ENCODE measurements at regions not wholly inside any gene's neighbourhood (a gene's known extent, or its start where the extent isn't known, plus 50 kb on each side); places are given as distances from the start of the nearest gene placed in this dataset.

DNA sequence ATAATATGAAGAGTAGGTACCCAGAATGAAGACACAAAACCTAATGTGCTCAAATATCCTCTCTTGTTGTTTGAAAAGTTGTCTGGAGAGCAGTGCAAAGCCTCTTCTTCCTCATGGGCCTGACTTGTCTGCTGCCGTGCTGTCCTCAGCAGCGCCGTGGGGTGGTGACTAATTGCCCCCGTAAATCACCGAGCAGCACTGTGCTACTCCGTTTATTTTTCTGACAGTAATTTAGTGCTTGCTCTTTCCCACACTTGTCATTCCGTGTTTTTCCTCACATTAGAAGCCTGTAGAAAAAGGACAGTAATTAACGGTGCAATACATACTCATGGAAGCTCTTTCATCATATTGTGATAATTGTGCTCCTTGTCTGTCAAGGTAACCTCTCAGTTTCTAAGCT, 114.8 kb upstream of the BARHL2 start:
- Histone ChIP-seq H3K4me2 (ENCODE audit: low read length) (no peak overlapping the region), H3K27me3 (ENCODE audit: insufficient read depth, low read depth, low read length) (peaks cover 92% of the 10 kb centered on the region), H4K20me1 (ENCODE audit: insufficient read depth) (no peaks in the 10 kb centered on the region), H3F3A (ENCODE audit: insufficient read depth, low read length, poor library complexity, severe bottlenecking) (peaks cover 8% of the 10 kb centered on the region), H3K9ac (ENCODE audit: low read length) (no peak overlapping the region), H3K4me3 (ENCODE audit: low read length) (no peak overlapping the region), H3K36me3 (ENCODE audit: insufficient read depth, low read length) (no peaks in the 10 kb centered on the region), H2AFZ (ENCODE audit: low read depth, low read length) (no peak overlapping the region), H3K79me2 (replicated peaks; ENCODE audit: insufficient read depth, low read length) (no peaks in the 10 kb centered on the region), H3K9me2 (ENCODE audit: insufficient read depth, low read length) (no peaks in the 10 kb centered on the region), H3K9me3 (ENCODE audit: low read length) (no peaks in the 10 kb centered on the region), H3K27ac (ENCODE audit: low read length) (no peak overlapping the region)
- TF ChIP-seq TAF1 (IDR thresholded peaks at IDR 0.05; ENCODE audit: low read depth) (no peak), EP300 (conservative IDR thresholded peaks at IDR 0.05; ENCODE audit: poor library complexity, severe bottlenecking) (no peak), RAD21 (conservative IDR thresholded peaks at IDR 0.05) (no peak), POLR2AphosphoS5 (IDR thresholded peaks at IDR 0.05) (no peak), SMC3 (conservative IDR thresholded peaks at IDR 0.05; ENCODE audit: poor library complexity) (no peak), MXI1 (conservative IDR thresholded peaks at IDR 0.05; ENCODE audit: poor library complexity, severe bottlenecking) (no peak), EZH2 (IDR thresholded peaks at IDR 0.05; ENCODE audit: borderline replicate concordance, insufficient read depth, low read length, poor library complexity, severe bottlenecking) (no peak)
- TF ChIP-seq, protein P1, sequence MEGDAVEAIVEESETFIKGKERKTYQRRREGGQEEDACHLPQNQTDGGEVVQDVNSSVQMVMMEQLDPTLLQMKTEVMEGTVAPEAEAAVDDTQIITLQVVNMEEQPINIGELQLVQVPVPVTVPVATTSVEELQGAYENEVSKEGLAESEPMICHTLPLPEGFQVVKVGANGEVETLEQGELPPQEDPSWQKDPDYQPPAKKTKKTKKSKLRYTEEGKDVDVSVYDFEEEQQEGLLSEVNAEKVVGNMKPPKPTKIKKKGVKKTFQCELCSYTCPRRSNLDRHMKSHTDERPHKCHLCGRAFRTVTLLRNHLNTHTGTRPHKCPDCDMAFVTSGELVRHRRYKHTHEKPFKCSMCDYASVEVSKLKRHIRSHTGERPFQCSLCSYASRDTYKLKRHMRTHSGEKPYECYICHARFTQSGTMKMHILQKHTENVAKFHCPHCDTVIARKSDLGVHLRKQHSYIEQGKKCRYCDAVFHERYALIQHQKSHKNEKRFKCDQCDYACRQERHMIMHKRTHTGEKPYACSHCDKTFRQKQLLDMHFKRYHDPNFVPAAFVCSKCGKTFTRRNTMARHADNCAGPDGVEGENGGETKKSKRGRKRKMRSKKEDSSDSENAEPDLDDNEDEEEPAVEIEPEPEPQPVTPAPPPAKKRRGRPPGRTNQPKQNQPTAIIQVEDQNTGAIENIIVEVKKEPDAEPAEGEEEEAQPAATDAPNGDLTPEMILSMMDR (IDR thresholded peaks at IDR 0.05; ENCODE audit: poor library complexity, severe bottlenecking) = no peak
- TF ChIP-seq, protein P2, sequence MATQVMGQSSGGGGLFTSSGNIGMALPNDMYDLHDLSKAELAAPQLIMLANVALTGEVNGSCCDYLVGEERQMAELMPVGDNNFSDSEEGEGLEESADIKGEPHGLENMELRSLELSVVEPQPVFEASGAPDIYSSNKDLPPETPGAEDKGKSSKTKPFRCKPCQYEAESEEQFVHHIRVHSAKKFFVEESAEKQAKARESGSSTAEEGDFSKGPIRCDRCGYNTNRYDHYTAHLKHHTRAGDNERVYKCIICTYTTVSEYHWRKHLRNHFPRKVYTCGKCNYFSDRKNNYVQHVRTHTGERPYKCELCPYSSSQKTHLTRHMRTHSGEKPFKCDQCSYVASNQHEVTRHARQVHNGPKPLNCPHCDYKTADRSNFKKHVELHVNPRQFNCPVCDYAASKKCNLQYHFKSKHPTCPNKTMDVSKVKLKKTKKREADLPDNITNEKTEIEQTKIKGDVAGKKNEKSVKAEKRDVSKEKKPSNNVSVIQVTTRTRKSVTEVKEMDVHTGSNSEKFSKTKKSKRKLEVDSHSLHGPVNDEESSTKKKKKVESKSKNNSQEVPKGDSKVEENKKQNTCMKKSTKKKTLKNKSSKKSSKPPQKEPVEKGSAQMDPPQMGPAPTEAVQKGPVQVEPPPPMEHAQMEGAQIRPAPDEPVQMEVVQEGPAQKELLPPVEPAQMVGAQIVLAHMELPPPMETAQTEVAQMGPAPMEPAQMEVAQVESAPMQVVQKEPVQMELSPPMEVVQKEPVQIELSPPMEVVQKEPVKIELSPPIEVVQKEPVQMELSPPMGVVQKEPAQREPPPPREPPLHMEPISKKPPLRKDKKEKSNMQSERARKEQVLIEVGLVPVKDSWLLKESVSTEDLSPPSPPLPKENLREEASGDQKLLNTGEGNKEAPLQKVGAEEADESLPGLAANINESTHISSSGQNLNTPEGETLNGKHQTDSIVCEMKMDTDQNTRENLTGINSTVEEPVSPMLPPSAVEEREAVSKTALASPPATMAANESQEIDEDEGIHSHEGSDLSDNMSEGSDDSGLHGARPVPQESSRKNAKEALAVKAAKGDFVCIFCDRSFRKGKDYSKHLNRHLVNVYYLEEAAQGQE (IDR thresholded peaks at IDR 0.05; ENCODE audit: borderline replicate concordance) = no peak

DNA sequence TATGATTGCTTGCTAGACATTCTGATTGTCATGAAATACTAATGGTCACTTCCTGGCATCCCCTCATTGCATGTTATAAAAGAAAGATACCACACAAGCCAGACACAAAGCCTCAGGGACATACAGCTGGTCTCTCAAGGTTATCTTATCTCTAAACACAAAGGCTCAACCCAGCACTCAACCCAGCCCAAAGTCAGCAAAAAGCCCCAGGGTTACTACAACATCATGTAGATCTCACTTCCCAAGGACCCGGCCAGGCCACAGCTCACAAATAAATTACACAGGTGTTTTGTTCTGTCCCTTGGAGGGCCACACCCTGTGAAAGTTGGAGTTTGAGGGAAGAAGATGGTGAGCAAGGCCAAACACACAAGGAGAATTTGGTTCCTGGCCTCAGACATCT, 109.7 kb upstream of the BARHL2 start:
- H3K9me2 ChIP-seq (ENCODE audit: insufficient read depth, low read length) = no peaks in the 10 kb centered on the region
- H3K27me3 ChIP-seq (ENCODE audit: insufficient read depth, low read depth, low read length) = peaks cover 42% of the 10 kb centered on the region
- no peaks in the 10 kb centered on the region for H3K79me2 ChIP-seq (replicated peaks; ENCODE audit: insufficient read depth, low read length)
- TF ChIP-seq, protein P1 (IDR thresholded peaks at IDR 0.05; ENCODE audit: poor library complexity, severe bottlenecking) = no peak
- TF ChIP-seq TAF1 (IDR thresholded peaks at IDR 0.05; ENCODE audit: low read depth) = no peak
- no peak for TF ChIP-seq RAD21 (conservative IDR thresholded peaks at IDR 0.05)
- no peak for TF ChIP-seq EZH2 (IDR thresholded peaks at IDR 0.05; ENCODE audit: borderline replicate concordance, insufficient read depth, low read length, poor library complexity, severe bottlenecking)
- H3K9ac ChIP-seq (ENCODE audit: low read length) = no peak overlapping the region
- no peaks in the 10 kb centered on the region for H3F3A ChIP-seq (ENCODE audit: insufficient read depth, low read length, poor library complexity, severe bottlenecking)
- H3K36me3 ChIP-seq (ENCODE audit: insufficient read depth, low read length) = no peaks in the 10 kb centered on the region
- no peaks in the 10 kb centered on the region for H4K20me1 ChIP-seq (ENCODE audit: insufficient read depth)
- H3K9me3 ChIP-seq (ENCODE audit: low read length) = no peaks in the 10 kb centered on the region
- H3K4me2 ChIP-seq (ENCODE audit: low read length) = no peak overlapping the region
- no peak overlapping the region for H3K4me3 ChIP-seq (ENCODE audit: low read length)
- no peak overlapping the region for H2AFZ ChIP-seq (ENCODE audit: low read depth, low read length)
- no peak overlapping the region for H3K27ac ChIP-seq (ENCODE audit: low read length)

Measured in neural cell (in vitro differentiated cells).